DOHH2 (cell line): ENCODE measurements at regions not wholly inside any gene's neighbourhood (a gene's known extent, or its start where the extent isn't known, plus 50 kb on each side); places are given as distances from the start of the nearest gene placed in this dataset.

Experiments
- EZH2phosphoT487 ChIP-seq: fragments of 200-600 bp; sonication (generic); IDR thresholded peaks from 2 replicates; pipeline ENCODE4 v1.6.1; 2017; ENCODE audit warnings: borderline replicate concordance, mild to moderate bottlenecking, antibody characterized with exemption, low read length, moderate library complexity, mixed read lengths
- TF ChIP-seq, protein P1 (sequence below): fragments of 200-600 bp; sonication (generic); IDR thresholded peaks from one replicate; pipeline ENCODE4 v1.5.1; 2014; ENCODE audit warnings: antibody characterized with exemption, mild to moderate bottlenecking, low read depth, low read length; ENCODE audit not compliant: poor library complexity, severe bottlenecking

DNA sequence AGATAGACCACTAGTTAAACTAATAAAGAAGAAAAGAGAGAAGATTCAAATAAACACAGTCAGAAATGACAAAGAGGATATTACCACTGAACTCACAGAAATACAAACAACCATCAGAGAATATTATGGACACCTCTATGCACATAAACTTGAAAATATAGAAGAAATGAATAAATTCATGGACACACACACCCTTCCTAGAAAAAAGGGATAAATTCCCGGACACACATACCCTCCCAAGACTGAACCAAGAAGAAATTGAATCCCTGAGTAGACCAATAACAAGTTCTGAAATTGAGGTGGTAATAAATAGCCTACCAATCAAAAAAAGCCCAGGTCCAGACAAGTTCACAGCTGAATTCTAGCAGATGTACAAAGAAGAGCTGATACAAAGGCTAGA is 187.9 kb downstream of the SEC23A start:
- TF ChIP-seq, protein P1, sequence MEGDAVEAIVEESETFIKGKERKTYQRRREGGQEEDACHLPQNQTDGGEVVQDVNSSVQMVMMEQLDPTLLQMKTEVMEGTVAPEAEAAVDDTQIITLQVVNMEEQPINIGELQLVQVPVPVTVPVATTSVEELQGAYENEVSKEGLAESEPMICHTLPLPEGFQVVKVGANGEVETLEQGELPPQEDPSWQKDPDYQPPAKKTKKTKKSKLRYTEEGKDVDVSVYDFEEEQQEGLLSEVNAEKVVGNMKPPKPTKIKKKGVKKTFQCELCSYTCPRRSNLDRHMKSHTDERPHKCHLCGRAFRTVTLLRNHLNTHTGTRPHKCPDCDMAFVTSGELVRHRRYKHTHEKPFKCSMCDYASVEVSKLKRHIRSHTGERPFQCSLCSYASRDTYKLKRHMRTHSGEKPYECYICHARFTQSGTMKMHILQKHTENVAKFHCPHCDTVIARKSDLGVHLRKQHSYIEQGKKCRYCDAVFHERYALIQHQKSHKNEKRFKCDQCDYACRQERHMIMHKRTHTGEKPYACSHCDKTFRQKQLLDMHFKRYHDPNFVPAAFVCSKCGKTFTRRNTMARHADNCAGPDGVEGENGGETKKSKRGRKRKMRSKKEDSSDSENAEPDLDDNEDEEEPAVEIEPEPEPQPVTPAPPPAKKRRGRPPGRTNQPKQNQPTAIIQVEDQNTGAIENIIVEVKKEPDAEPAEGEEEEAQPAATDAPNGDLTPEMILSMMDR, result no peak
- TF ChIP-seq EZH2phosphoT487, result no peak
